ENCODE measurements at regions not wholly inside any gene's neighbourhood (a gene's known extent, or its start where the extent isn't known, plus 50 kb on each side); places are given as distances from the start of the nearest gene placed in this dataset.
"Not testable (repeated sequence)": the region's sequence is repeated elsewhere in the genome, so short reads cannot be mapped to it uniquely, and the experiment has no call there.

GRCh38 chr6:112956696-112957535, 609.8 kb downstream of the RFPL4B start:
- Histone ChIP-seq H3K4me2 (ENCODE audit: low read depth, low read length) (no peak overlapping the region), H3K36me3 (replicated peaks; ENCODE audit: insufficient read depth, low read length) (no peaks in the 10 kb centered on the region), H3K9me2 (replicated peaks; ENCODE audit: insufficient read depth, low read length) (no peaks in the 10 kb centered on the region), H3K4me3 (ENCODE audit: low read length) (no peak overlapping the region), H4K20me1 (ENCODE audit: insufficient read depth, low read length) (no peaks in the 10 kb centered on the region), H3K9ac (ENCODE audit: low read length) (no peak overlapping the region), H3K9me3 (replicated peaks; ENCODE audit: insufficient read depth, low read length) (no peaks in the 10 kb centered on the region), H3F3A (ENCODE audit: insufficient read depth, low read length) (no peaks in the 10 kb centered on the region), H3K27me3 (replicated peaks; ENCODE audit: insufficient read depth, low read length) (no peaks in the 10 kb centered on the region), H2AFZ (ENCODE audit: low read length) (no peak overlapping the region), H3K27ac (ENCODE audit: low read length) (no peak overlapping the region), H3K79me2 (ENCODE audit: low read length) (no peaks in the 10 kb centered on the region), H3K4me1 (ENCODE audit: low read length) (no peaks in the 10 kb centered on the region)
- no peak for DNase-seq
- TF ChIP-seq, protein P1, sequence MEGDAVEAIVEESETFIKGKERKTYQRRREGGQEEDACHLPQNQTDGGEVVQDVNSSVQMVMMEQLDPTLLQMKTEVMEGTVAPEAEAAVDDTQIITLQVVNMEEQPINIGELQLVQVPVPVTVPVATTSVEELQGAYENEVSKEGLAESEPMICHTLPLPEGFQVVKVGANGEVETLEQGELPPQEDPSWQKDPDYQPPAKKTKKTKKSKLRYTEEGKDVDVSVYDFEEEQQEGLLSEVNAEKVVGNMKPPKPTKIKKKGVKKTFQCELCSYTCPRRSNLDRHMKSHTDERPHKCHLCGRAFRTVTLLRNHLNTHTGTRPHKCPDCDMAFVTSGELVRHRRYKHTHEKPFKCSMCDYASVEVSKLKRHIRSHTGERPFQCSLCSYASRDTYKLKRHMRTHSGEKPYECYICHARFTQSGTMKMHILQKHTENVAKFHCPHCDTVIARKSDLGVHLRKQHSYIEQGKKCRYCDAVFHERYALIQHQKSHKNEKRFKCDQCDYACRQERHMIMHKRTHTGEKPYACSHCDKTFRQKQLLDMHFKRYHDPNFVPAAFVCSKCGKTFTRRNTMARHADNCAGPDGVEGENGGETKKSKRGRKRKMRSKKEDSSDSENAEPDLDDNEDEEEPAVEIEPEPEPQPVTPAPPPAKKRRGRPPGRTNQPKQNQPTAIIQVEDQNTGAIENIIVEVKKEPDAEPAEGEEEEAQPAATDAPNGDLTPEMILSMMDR (IDR thresholded peaks at IDR 0.05; ENCODE audit: low read length) = no peak
- TF ChIP-seq EZH2 (optimal IDR thresholded peaks at IDR 0.05; ENCODE audit: low read depth, low read length) (no peak), EZH2phosphoT487 (IDR thresholded peaks at IDR 0.05; ENCODE audit: low read length) (no peak)

GRCh38 chr6:112957536-112957916, 610.4 kb downstream of the RFPL4B start:
- no peaks in the 10 kb centered on the region for H3K4me1 ChIP-seq (ENCODE audit: low read length)

DNA sequence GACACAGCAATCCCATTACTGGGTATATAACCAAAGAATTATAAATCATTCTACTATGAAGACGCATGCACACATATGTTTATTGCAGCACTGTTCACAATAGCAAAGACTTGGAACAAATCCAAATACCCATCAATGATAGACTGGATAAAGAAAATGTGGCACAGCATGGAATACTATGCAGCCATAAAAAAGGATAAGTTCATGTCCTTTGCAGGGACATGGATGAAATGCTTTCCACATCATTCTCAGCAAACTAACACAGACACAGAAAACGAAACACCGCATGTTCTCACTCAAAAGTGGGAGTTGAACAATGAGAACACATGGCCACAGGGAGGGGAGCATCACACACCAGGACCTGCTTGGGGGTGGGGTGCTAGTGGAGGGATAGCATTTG, 613.0 kb downstream of the RFPL4B start:
- H4K20me1 ChIP-seq (ENCODE audit: insufficient read depth, low read length); H3K9me2 ChIP-seq (replicated peaks; ENCODE audit: insufficient read depth, low read length); H2AFZ ChIP-seq (ENCODE audit: low read length); H3K79me2 ChIP-seq (ENCODE audit: low read length); H3K27me3 ChIP-seq (replicated peaks; ENCODE audit: insufficient read depth, low read length); H3K4me3 ChIP-seq (ENCODE audit: low read length); H3K9ac ChIP-seq (ENCODE audit: low read length); H3K27ac ChIP-seq (ENCODE audit: low read length); H3K4me2 ChIP-seq (ENCODE audit: low read depth, low read length); DNase-seq; H3K4me1 ChIP-seq (ENCODE audit: low read length); H3K36me3 ChIP-seq (replicated peaks; ENCODE audit: insufficient read depth, low read length); H3K9me3 ChIP-seq (replicated peaks; ENCODE audit: insufficient read depth, low read length); H3F3A ChIP-seq (ENCODE audit: insufficient read depth, low read length): not testable (repeated sequence)

More at GRCh38 chr6:112957536-112957916, 610.4 kb downstream of the RFPL4B start:
- H3K27me3 ChIP-seq (replicated peaks; ENCODE audit: insufficient read depth, low read length) = no peaks in the 10 kb centered on the region
- no peak overlapping the region for H3K27ac ChIP-seq (ENCODE audit: low read length)
- no peaks in the 10 kb centered on the region for H3K9me3 ChIP-seq (replicated peaks; ENCODE audit: insufficient read depth, low read length)
- H3K4me2 ChIP-seq (ENCODE audit: low read depth, low read length) = no peak overlapping the region
- no peaks in the 10 kb centered on the region for H3K79me2 ChIP-seq (ENCODE audit: low read length)
- no peaks in the 10 kb centered on the region for H3K36me3 ChIP-seq (replicated peaks; ENCODE audit: insufficient read depth, low read length)
- H4K20me1 ChIP-seq (ENCODE audit: insufficient read depth, low read length) = no peaks in the 10 kb centered on the region
- no peaks in the 10 kb centered on the region for H3F3A ChIP-seq (ENCODE audit: insufficient read depth, low read length)
- TF ChIP-seq, protein P1 (IDR thresholded peaks at IDR 0.05; ENCODE audit: low read length) = no peak
- no peaks in the 10 kb centered on the region for H3K9me2 ChIP-seq (replicated peaks; ENCODE audit: insufficient read depth, low read length)
- no peak overlapping the region for H3K4me3 ChIP-seq (ENCODE audit: low read length)
- no peak overlapping the region for H2AFZ ChIP-seq (ENCODE audit: low read length)
- H3K9ac ChIP-seq (ENCODE audit: low read length) = no peak overlapping the region
- DNase-seq = no peak

- Histone ChIP-seq H3K79me2 (ENCODE audit: low read length) (no peaks in the 10 kb centered on the region), H3K27me3 (replicated peaks; ENCODE audit: insufficient read depth, low read length) (no peaks in the 10 kb centered on the region), H3K4me2 (ENCODE audit: low read depth, low read length) (no peak overlapping the region), H3K4me1 (ENCODE audit: low read length) (no peaks in the 10 kb centered on the region), H2AFZ (ENCODE audit: low read length) (no peak overlapping the region), H3K36me3 (replicated peaks; ENCODE audit: insufficient read depth, low read length) (no peaks in the 10 kb centered on the region), H3K27ac (ENCODE audit: low read length) (no peak overlapping the region), H3K9ac (ENCODE audit: low read length) (no peak overlapping the region), H3K9me2 (replicated peaks; ENCODE audit: insufficient read depth, low read length) (no peaks in the 10 kb centered on the region), H3K4me3 (ENCODE audit: low read length) (no peak overlapping the region), H3K9me3 (replicated peaks; ENCODE audit: insufficient read depth, low read length) (no peaks in the 10 kb centered on the region), H3F3A (ENCODE audit: insufficient read depth, low read length) (no peaks in the 10 kb centered on the region), H4K20me1 (ENCODE audit: insufficient read depth, low read length) (no peaks in the 10 kb centered on the region)
- no peak for DNase-seq
- TF ChIP-seq, protein P1 (IDR thresholded peaks at IDR 0.05; ENCODE audit: low read length) = no peak
- TF ChIP-seq EZH2 (optimal IDR thresholded peaks at IDR 0.05; ENCODE audit: low read depth, low read length) (no peak), EZH2phosphoT487 (IDR thresholded peaks at IDR 0.05; ENCODE audit: low read length) (no peak)
Observed at GRCh38 chr6:112967974-112968373, 620.8 kb downstream of the RFPL4B start.

Data from MM.1S (cell line).